ENCODE measurements at regions not wholly inside any gene's neighbourhood (a gene's known extent, or its start where the extent isn't known, plus 50 kb on each side); places are given as distances from the start of the nearest gene placed in this dataset.

GRCh38 chr3:18501679-18502343 is 76.7 kb upstream of the SATB1 start:
- no peak for DNase-seq (ENCODE audit: low read depth in 4 of 4, low spot score in 3 of 4)

GRCh38 chr3:18500322-18500721 is 75.2 kb upstream of the SATB1 start:
- no peak for DNase-seq (ENCODE audit: low read depth in 4 of 4, low spot score in 3 of 4)

GRCh38 chr3:18499301-18499700 is 74.2 kb upstream of the SATB1 start:
- no peak for DNase-seq (ENCODE audit: low read depth in 4 of 4, low spot score in 3 of 4)

GRCh38 chr3:18494251-18494650 is 69.1 kb upstream of the SATB1 start:
- DNase-seq (ENCODE audit: low read depth in 4 of 4, low spot score in 3 of 4): no peak

- no peak for DNase-seq (ENCODE audit: low read depth in 4 of 4, low spot score in 3 of 4)
Observed at GRCh38 chr3:18489939-18490338, 64.8 kb upstream of the SATB1 start.

- no peak for DNase-seq (ENCODE audit: low read depth in 4 of 4, low spot score in 3 of 4)
Observed at GRCh38 chr3:18483226-18483625, 58.1 kb upstream of the SATB1 start.

GRCh38 chr3:18481946-18482548 is 56.9 kb upstream of the SATB1 start:
- DNase-seq (ENCODE audit: low read depth in 4 of 4, low spot score in 3 of 4): no peak

GRCh38 chr3:18477620-18478019 is 52.5 kb upstream of the SATB1 start:
- no peak for DNase-seq (ENCODE audit: low read depth in 4 of 4, low spot score in 3 of 4)
